ENCODE measurements at regions not wholly inside any gene's neighbourhood (a gene's known extent, or its start where the extent isn't known, plus 50 kb on each side); places are given as distances from the start of the nearest gene placed in this dataset.

GRCh38 chr2:38168710-38169480 is 92.9 kb upstream of the CYP1B1 start:
- Histone ChIP-seq H3K36me3 (no peaks in the 10 kb centered on the region), H3K4me1 (ENCODE audit: low read depth) (no peaks in the 10 kb centered on the region), H3K27ac (no peak overlapping the region), H3K9me3 (ENCODE audit: low read depth) (no peaks in the 10 kb centered on the region), H3K4me3 (no peak overlapping the region), H3K27me3 (no peaks in the 10 kb centered on the region)
- no peak for DNase-seq (ENCODE audit: low read depth in 1 of 2, low spot score in 1 of 2)
- no peak for TF ChIP-seq CTCF (IDR thresholded peaks at IDR 0.05; ENCODE audit: low read depth, low read length)

GRCh38 chr2:38167968-38168350 is 92.0 kb upstream of the CYP1B1 start:
- H3K27ac ChIP-seq = no peak overlapping the region
- no peaks in the 10 kb centered on the region for H3K27me3 ChIP-seq
- no peak overlapping the region for H3K4me3 ChIP-seq
- no peak for DNase-seq (ENCODE audit: low read depth in 1 of 2, low spot score in 1 of 2)
- H3K36me3 ChIP-seq = no peaks in the 10 kb centered on the region
- no peaks in the 10 kb centered on the region for H3K9me3 ChIP-seq (ENCODE audit: low read depth)
- TF ChIP-seq CTCF (IDR thresholded peaks at IDR 0.05; ENCODE audit: low read depth, low read length) = no peak
- H3K4me1 ChIP-seq (ENCODE audit: low read depth) = no peaks in the 10 kb centered on the region

DNA sequence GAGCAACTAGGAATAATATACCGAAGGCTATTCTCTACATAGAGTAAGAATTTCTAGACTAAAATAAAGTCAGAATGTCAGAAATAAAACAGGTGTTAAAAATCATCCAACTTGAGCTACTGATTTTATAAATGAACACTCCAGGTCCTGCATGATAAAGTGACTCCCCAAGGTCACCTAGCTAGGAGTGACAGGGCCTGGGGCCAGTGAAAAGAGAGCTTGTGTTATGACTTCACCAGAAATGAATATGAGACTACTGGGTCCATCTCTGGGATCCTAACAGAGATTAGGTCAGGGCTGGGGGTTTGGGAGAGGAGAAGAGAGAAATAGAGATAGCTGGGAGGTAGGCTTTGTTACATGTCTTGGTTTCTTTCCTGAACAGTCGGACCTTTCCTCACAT is 89.7 kb upstream of the CYP1B1 start:
- Histone ChIP-seq H3K4me1 (ENCODE audit: low read depth) (no peaks in the 10 kb centered on the region), H3K4me3 (no peak overlapping the region), H3K27ac (no peak overlapping the region), H3K27me3 (no peaks in the 10 kb centered on the region), H3K9me3 (ENCODE audit: low read depth) (no peaks in the 10 kb centered on the region), H3K36me3 (no peaks in the 10 kb centered on the region)
- TF ChIP-seq CTCF (IDR thresholded peaks at IDR 0.05; ENCODE audit: low read depth, low read length) = no peak
- no peak for DNase-seq (ENCODE audit: low read depth in 1 of 2, low spot score in 1 of 2)

- Histone ChIP-seq H3K27ac (no peak overlapping the region), H3K4me3 (no peak overlapping the region), H3K36me3 (no peaks in the 10 kb centered on the region), H3K9me3 (ENCODE audit: low read depth) (no peaks in the 10 kb centered on the region), H3K4me1 (ENCODE audit: low read depth) (no peaks in the 10 kb centered on the region), H3K27me3 (no peaks in the 10 kb centered on the region)
- no peak for DNase-seq (ENCODE audit: low read depth in 1 of 2, low spot score in 1 of 2)
- TF ChIP-seq CTCF (IDR thresholded peaks at IDR 0.05; ENCODE audit: low read depth, low read length) = no peak
Observed at GRCh38 chr2:38164881-38165280, 88.9 kb upstream of the CYP1B1 start.

DNA sequence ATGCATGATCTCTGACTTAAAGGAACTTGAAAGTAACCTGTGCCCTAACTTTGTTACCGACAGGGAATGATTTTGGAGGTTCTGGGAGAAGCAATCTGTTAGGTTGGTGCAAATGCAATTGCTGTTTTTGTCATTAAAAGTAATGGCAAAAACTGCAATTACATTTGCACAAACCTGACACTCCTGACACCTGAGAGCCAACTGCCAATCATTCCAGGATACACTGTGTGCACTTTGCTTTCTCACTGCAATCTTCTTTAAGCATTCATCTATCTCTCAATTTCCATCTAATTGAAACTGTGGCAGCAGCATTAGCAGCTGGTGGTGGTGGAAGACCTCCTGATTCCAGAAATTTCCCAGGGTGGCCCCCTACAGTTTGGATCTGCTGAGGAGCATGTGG is 87.6 kb upstream of the CYP1B1 start:
- Histone ChIP-seq H3K27ac (no peak overlapping the region), H3K4me3 (no peak overlapping the region), H3K36me3 (no peaks in the 10 kb centered on the region), H3K9me3 (ENCODE audit: low read depth) (no peaks in the 10 kb centered on the region), H3K27me3 (no peaks in the 10 kb centered on the region), H3K4me1 (ENCODE audit: low read depth) (no peaks in the 10 kb centered on the region)
- TF ChIP-seq CTCF (IDR thresholded peaks at IDR 0.05; ENCODE audit: low read depth, low read length) = no peak
- no peak for DNase-seq (ENCODE audit: low read depth in 1 of 2, low spot score in 1 of 2)

Measured in cardiac muscle cell (in vitro differentiated cells and primary cell).